GM12878 (cell line): ENCODE measurements at regions not wholly inside any gene's neighbourhood (a gene's known extent, or its start where the extent isn't known, plus 50 kb on each side); places are given as distances from the start of the nearest gene placed in this dataset.

Experiments
- ATAC-seq: fragments of 200-7000 bp; cut with Tn5 transposase; 3 replicates; pipeline ENCODE4 v1.9.1; 2020; ENCODE audit warnings: mild to moderate bottlenecking, moderate library complexity
- BruUV-seq: library from RNA; stranded (reverse); fragments of 400-500 nt; replicated peaks from 2 replicates; lab custom pipeline; 2021; lab: Mats Ljungman, UMichigan
- CTCF ChIA-PET: fragments of 300-600 bp; sonication (Branson Sonifier 250); formaldehyde crosslinking; extraction: SDS; loops from one replicate; lab custom pipeline; 2021; ENCODE audit warnings: inconsistent platforms; lab: Yijun Ruan, JAX
- POLR2A ChIA-PET: fragments of 350-600 bp; formaldehyde crosslinking; extraction: SDS; loops from one replicate; lab custom pipeline; 2021; ENCODE audit warnings: inconsistent platforms; lab: Charles Lee
- RAD21 ChIA-PET: fragments of 300-600 bp; sonication (Branson Sonifier 250); formaldehyde crosslinking; loops from one replicate; lab custom pipeline; 2023; ENCODE audit warnings: antibody characterized with exemption; ENCODE audit not compliant: unreplicated experiment; lab: Charles Lee
- SMC1A ChIA-PET: fragments of 300-600 bp; sonication (Branson Sonifier 250); formaldehyde crosslinking; loops from one replicate; lab custom pipeline; 2023; ENCODE audit not compliant: unreplicated experiment, uncharacterized antibody; lab: Charles Lee
- DNase-seq: peaks from one replicate; pipeline ENCODE4 v3.0.0-alpha.2; 2011; ENCODE audit warnings: low read depth, low spot score
- FAIRE-seq: peaks from 3 replicates; lab custom pipeline; 2011; peaks lifted over from hg19 to GRCh38; lab: Jason Lieb, UNC
- H2AFZ ChIP-seq: 2 replicates; pipeline ENCODE4 v1.6.0; 2011; ENCODE audit warnings: low read depth, low read length, control low read depth; ENCODE audit not compliant: control insufficient read depth
- H3K27ac ChIP-seq: 2 replicates; pipeline ENCODE4 v1.5.1; 2011; ENCODE audit warnings: control low read depth; ENCODE audit not compliant: control insufficient read depth, insufficient read depth
- H3K27me3 ChIP-seq, 2 experiments: replicated peaks in 1 of 2; 2 replicates each; pipeline versions ENCODE4 v1.6.0 to v1.6.1; 2011; ENCODE audit warnings: low read length in 1 of 2; ENCODE audit not compliant: control insufficient read depth in 2 of 2, insufficient read depth in 2 of 2
- H3K36me3 ChIP-seq, 2 experiments: 2 replicates each; pipeline ENCODE4 v1.5.1; 2011; ENCODE audit warnings: low read length in 1 of 2; ENCODE audit not compliant: control insufficient read depth in 2 of 2, insufficient read depth in 2 of 2
- H3K4me1 ChIP-seq: 2 replicates; pipeline ENCODE4 v1.6.1; 2011; ENCODE audit warnings: mild to moderate bottlenecking, low read length, moderate library complexity, mixed read lengths; ENCODE audit not compliant: control insufficient read depth, insufficient read depth
- H3K4me2 ChIP-seq: 2 replicates; pipeline ENCODE4 v1.6.0; 2011; ENCODE audit warnings: control low read depth; ENCODE audit not compliant: control insufficient read depth, insufficient read depth
- H3K4me3 ChIP-seq: fragments of 200-600 bp; sonication (generic); 2 replicates; pipeline ENCODE4 v1.5.1; 2016
- H3K79me2 ChIP-seq: 2 replicates; pipeline ENCODE4 v1.6.0; 2011; ENCODE audit warnings: low read length; ENCODE audit not compliant: control insufficient read depth, insufficient read depth
- H3K9ac ChIP-seq: 2 replicates; pipeline ENCODE4 v1.8.0; 2011; ENCODE audit warnings: low read length, control low read depth, mixed read lengths; ENCODE audit not compliant: control insufficient read depth, insufficient read depth
- H3K9me3 ChIP-seq: replicated peaks from 3 replicates; pipeline ENCODE4 v1.5.1; 2011; ENCODE audit warnings: mild to moderate bottlenecking, low read length; ENCODE audit not compliant: control insufficient read depth, insufficient read depth
- H4K20me1 ChIP-seq: 2 replicates; pipeline ENCODE4 v1.6.0; 2011; ENCODE audit not compliant: control insufficient read depth, insufficient read depth
- GABPA ChIP-seq: IDR thresholded peaks from 2 replicates; pipeline ENCODE4 v1.6.1; 2014; ENCODE audit warnings: antibody characterized with exemption, low read depth, mild to moderate bottlenecking, inconsistent platforms
- HDGF ChIP-seq: fragments of 450-650 bp; IDR thresholded peaks from 2 replicates; pipeline ENCODE4 v1.6.1; 2016; ENCODE audit warnings: antibody characterized with exemption
- JUNB ChIP-seq: IDR thresholded peaks from 2 replicates; pipeline ENCODE4 v1.6.1; 2016; ENCODE audit warnings: antibody characterized with exemption, mild to moderate bottlenecking
- LARP7 ChIP-seq: fragments of 450-650 bp; IDR thresholded peaks from 2 replicates; pipeline ENCODE4 v1.6.1; 2017; ENCODE audit warnings: mild to moderate bottlenecking
- NFYA ChIP-seq: IDR thresholded peaks from 2 replicates; pipeline ENCODE4 v1.6.1; 2011; ENCODE audit warnings: low read depth, mild to moderate bottlenecking, low read length, improper control_type of control experiment, borderline replicate concordance
- PML ChIP-seq: IDR thresholded peaks from 2 replicates; pipeline ENCODE4 v1.6.1; 2012; ENCODE audit warnings: low read length, inconsistent platforms
- RUNX3 ChIP-seq: IDR thresholded peaks from 2 replicates; pipeline ENCODE4 v1.6.1; 2012; ENCODE audit warnings: low read length, inconsistent platforms
- USF1 ChIP-seq: IDR thresholded peaks from 2 replicates; pipeline ENCODE4 v1.6.1; 2011; ENCODE audit warnings: borderline replicate concordance, low read depth, mild to moderate bottlenecking, moderate library complexity, mixed read lengths, low read length; ENCODE audit not compliant: insufficient read depth; ENCODE audit errors: extremely low read length
- ZBTB11 ChIP-seq: fragments of 450-650 bp; formaldehyde crosslinking; IDR thresholded peaks from 2 replicates; pipeline ENCODE4 v1.5.0; 2022; ENCODE audit warnings: mild to moderate bottlenecking, missing genetic modification characterization
- ZZZ3 ChIP-seq: IDR thresholded peaks from 2 replicates; pipeline ENCODE4 v1.6.1; 2011; ENCODE audit warnings: low read depth; ENCODE audit not compliant: control insufficient read depth, insufficient read length
- WGBS: methylation state at CpG from one replicate; pipeline ENCODE4 v1.1.6; 2016; ENCODE audit warnings: low lambda C conversion rate; ENCODE audit not compliant: insufficient replicate concordance, insufficient coverage; ENCODE audit errors: missing lambda C conversion rate; 5-methylcytosine and 5-hydroxymethylcytosine counted together
- in situ Hi-C: fragments of 300-500 bp; cut with MboI; formaldehyde crosslinking; loops from 9 replicates; pipeline ENCODE4 v1.14.3; 2018; ENCODE audit warnings: mixed read lengths
- intact Hi-C: fragments of 100-400 bp; cut with micrococcal nuclease; formaldehyde crosslinking; loops from one replicate; pipeline ENCODE4 v1.14.2; 2022; ENCODE audit not compliant: unreplicated experiment
- TF ChIP-seq, protein P1 (sequence below): fragments of 450-650 bp; IDR thresholded peaks from 2 replicates; pipeline ENCODE4 v1.6.1; 2016; ENCODE audit warnings: mild to moderate bottlenecking
- TF ChIP-seq, protein P2 (sequence below): fragments of 450-650 bp; IDR thresholded peaks from 2 replicates; pipeline ENCODE4 v1.6.1; 2017; ENCODE audit warnings: mild to moderate bottlenecking, low read depth, inconsistent platforms; ENCODE audit not compliant: poor library complexity, severe bottlenecking
- TF ChIP-seq, protein P3 (sequence below): fragments of 450-650 bp; conservative IDR thresholded peaks from 2 replicates; pipeline ENCODE4 v1.6.1; 2017; ENCODE audit warnings: mild to moderate bottlenecking, moderate library complexity

DNA sequence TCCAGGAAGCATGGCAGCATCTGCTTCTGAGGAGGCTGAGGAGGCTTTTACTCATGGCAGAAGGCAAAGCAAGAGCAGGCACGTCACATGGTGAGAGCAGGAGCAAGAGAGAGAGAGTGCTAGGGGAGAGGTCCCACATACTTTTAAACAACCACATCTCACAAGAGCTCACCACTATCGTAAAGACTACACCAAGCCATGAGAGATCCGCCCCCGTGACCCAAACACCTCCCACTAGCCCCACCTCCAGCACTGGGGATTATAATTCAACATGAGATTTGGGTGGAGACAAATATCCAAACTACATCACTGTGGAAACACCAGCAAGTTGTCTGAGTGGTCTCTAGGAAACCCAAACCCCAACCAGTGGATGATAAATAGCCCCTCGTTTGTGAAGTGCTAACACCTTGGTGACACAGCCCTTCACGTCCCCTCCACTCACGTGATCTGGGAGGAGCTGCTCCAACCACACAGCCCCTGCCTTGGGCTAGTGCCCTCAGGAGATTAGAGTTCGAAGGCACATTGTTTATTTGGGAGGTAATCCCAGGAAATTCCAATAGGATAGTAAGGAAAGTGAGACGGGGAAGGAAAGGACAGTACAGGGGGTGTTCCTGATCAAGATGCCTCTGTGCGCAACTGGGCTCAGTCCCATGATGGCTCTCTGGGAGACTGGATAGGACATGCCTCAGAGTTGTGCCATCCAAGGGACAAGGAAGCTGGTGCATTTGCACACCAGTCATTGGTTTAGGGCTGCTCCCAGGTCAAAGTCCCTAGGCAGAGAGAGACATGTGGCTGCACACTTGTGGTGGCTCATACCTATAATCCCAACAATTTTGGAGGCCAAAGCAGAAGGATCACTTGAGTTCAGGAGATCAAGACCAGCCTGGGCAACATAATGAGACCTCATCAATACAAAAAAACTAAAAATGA lies 80.6 kb upstream of the CTNNB1 start:
- Histone ChIP-seq H3K9me3 (no peaks in the 10 kb centered on the region), H3K27ac (no peak overlapping the region), H3K9ac (no peak overlapping the region), H4K20me1 (no peaks in the 10 kb centered on the region), H3K4me3 (no peak overlapping the region), H3K36me3 (no peaks in the 10 kb centered on the region), H3K79me2 (no peaks in the 10 kb centered on the region), H2AFZ (no peak overlapping the region), H3K4me1 (peaks cover 10% of the 10 kb centered on the region), H3K27me3 (no peaks in the 10 kb centered on the region), H3K4me2 (no peak overlapping the region)
- CTCF ChIA-PET, result no interaction called here
- DNase-seq (no peak), FAIRE-seq (no peak), ATAC-seq (no peak)
- RAD21 ChIA-PET, result no interaction called here
- POLR2A ChIA-PET, result no interaction called here
- WGBS, result 71% methylated on average over 10 of the region's 10 CpGs
- intact Hi-C loops (no loop called here), in situ Hi-C loops (no loop called here)
- no TSS peak for BruUV-seq
- SMC1A ChIA-PET, result no interaction called here
- TF ChIP-seq USF1 (no peak), GABPA (no peak), ZZZ3 (no peak), PML (no peak), JUNB (no peak), ZBTB11 (CRISPR knock-in tag) (no peak), HDGF (no peak), NFYA (no peak), RUNX3 (no peak), LARP7 (no peak)
- TF ChIP-seq, protein P1, sequence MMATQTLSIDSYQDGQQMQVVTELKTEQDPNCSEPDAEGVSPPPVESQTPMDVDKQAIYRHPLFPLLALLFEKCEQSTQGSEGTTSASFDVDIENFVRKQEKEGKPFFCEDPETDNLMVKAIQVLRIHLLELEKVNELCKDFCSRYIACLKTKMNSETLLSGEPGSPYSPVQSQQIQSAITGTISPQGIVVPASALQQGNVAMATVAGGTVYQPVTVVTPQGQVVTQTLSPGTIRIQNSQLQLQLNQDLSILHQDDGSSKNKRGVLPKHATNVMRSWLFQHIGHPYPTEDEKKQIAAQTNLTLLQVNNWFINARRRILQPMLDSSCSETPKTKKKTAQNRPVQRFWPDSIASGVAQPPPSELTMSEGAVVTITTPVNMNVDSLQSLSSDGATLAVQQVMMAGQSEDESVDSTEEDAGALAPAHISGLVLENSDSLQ, result no peak
- TF ChIP-seq, protein P2, sequence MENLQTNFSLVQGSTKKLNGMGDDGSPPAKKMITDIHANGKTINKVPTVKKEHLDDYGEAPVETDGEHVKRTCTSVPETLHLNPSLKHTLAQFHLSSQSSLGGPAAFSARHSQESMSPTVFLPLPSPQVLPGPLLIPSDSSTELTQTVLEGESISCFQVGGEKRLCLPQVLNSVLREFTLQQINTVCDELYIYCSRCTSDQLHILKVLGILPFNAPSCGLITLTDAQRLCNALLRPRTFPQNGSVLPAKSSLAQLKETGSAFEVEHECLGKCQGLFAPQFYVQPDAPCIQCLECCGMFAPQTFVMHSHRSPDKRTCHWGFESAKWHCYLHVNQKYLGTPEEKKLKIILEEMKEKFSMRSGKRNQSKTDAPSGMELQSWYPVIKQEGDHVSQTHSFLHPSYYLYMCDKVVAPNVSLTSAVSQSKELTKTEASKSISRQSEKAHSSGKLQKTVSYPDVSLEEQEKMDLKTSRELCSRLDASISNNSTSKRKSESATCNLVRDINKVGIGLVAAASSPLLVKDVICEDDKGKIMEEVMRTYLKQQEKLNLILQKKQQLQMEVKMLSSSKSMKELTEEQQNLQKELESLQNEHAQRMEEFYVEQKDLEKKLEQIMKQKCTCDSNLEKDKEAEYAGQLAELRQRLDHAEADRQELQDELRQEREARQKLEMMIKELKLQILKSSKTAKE, result no peak
- TF ChIP-seq, protein P3, sequence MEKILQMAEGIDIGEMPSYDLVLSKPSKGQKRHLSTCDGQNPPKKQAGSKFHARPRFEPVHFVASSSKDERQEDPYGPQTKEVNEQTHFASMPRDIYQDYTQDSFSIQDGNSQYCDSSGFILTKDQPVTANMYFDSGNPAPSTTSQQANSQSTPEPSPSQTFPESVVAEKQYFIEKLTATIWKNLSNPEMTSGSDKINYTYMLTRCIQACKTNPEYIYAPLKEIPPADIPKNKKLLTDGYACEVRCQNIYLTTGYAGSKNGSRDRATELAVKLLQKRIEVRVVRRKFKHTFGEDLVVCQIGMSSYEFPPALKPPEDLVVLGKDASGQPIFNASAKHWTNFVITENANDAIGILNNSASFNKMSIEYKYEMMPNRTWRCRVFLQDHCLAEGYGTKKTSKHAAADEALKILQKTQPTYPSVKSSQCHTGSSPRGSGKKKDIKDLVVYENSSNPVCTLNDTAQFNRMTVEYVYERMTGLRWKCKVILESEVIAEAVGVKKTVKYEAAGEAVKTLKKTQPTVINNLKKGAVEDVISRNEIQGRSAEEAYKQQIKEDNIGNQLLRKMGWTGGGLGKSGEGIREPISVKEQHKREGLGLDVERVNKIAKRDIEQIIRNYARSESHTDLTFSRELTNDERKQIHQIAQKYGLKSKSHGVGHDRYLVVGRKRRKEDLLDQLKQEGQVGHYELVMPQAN, result no peak
